Sigmoid colon (tissue), 6 donors: ENCODE measurements at regions not wholly inside any gene's neighbourhood (a gene's known extent, or its start where the extent isn't known, plus 50 kb on each side); places are given as distances from the start of the nearest gene placed in this dataset.

ENCODE experiments used
- DNase-seq: peaks from one replicate; pipeline ENCODE4 v3.0.0-alpha.2; 2019
- H3K27ac ChIP-seq, 4 donors: fragments of 200-600 bp; sonication (generic); one replicate each; pipeline ENCODE4 v1.5.1; 2016 to 2019; ENCODE audit warnings: mild to moderate bottlenecking in 1 of 4
- H3K27me3 ChIP-seq, 3 donors: fragments of 200-600 bp; sonication (generic); one replicate each; pipeline ENCODE4 v1.5.1; 2019; ENCODE audit warnings: mild to moderate bottlenecking in 1 of 3
- H3K36me3 ChIP-seq, 4 donors: fragments of 200-600 bp; sonication (generic); one replicate each; pipeline ENCODE4 v1.5.1; 2016 to 2019
- H3K4me1 ChIP-seq, 4 donors: fragments of 200-600 bp; sonication (generic); one replicate each; pipeline ENCODE4 v1.5.1; 2017 to 2019
- H3K4me3 ChIP-seq, 4 donors: fragments of 200-600 bp; sonication (generic); one replicate each; pipeline ENCODE4 v1.5.1; 2017 to 2019; ENCODE audit warnings: mild to moderate bottlenecking in 2 of 4, moderate library complexity in 1 of 4
- H3K9me3 ChIP-seq, 4 donors: fragments of 200-600 bp in 3 of 4; sonication (generic) in 3 of 4; one replicate each; pipeline versions ENCODE4 v1.5.1 to v1.6.1; 2013 to 2019
- EP300 ChIP-seq, 4 donors: sonication (generic); formaldehyde crosslinking; IDR thresholded peaks; one replicate each; pipeline ENCODE4 v1.6.1; 2017; ENCODE audit warnings: antibody characterized with exemption in 4 of 4
- POLR2A ChIP-seq, 2 donors: fragments of 450-650 bp; IDR thresholded peaks; one replicate each; pipeline ENCODE4 v1.6.1; 2016; ENCODE audit warnings: antibody characterized with exemption in 2 of 2, mild to moderate bottlenecking in 2 of 2, moderate library complexity in 2 of 2
- POLR2AphosphoS5 ChIP-seq, 4 donors: sonication (generic); formaldehyde crosslinking; IDR thresholded peaks; one replicate each; pipeline ENCODE4 v1.6.1; 2017; ENCODE audit warnings: antibody characterized with exemption in 4 of 4
- WGBS, 2 donors: extraction: QIAGEN DNeasy Blood & Tissue Kit; methylation state at CpG; one replicate each; pipeline ENCODE4 v1.1.7; 2013; 5-methylcytosine and 5-hydroxymethylcytosine counted together
- intact Hi-C: fragments of 100-400 bp; cut with DNase I; formaldehyde crosslinking; loops from one replicate; pipeline ENCODE4 v1.15.1; 2023
- TF ChIP-seq, protein P1 (sequence below), 4 experiments: fragments of 450-650 bp in 3 of 4; fragments of 200-600 bp in 1 of 4; IDR thresholded peaks; one replicate each; pipeline ENCODE4 v1.5.1; 2016 to 2019; ENCODE audit warnings: antibody characterized with exemption in 4 of 4, mild to moderate bottlenecking in 3 of 4, moderate library complexity in 2 of 4
- donor health status: healthy with polysubstance abuse.
- donor health status: healthy.

DNA sequence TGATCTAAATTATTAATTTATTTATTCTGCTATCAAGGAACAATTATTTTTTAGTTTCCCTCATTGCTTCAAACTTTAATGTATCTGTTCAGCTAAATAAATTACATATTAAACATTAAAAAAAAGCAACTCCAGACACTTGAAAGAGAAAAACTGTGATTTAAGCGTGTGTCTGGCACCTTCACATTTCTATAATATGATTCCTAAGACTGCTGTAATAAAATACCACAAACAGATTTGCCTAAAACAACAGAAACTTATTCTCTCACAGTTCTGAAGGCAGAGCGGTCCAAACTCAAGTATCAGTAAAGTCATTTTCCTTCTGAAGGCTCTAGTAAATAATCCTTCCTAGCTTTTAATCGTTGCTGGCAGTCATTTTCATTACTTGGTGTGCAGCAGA lies 580.4 kb upstream of the KCND2 start:
- Histone ChIP-seq H3K9me3 (peaks cover 0 to 3% (median 0%) of the 10 kb centered on the region in 4 donors), H3K4me1 (no peaks in the 10 kb centered on the region), H3K4me3 (no peak overlapping the region), H3K27me3 (no peaks in the 10 kb centered on the region), H3K27ac (no peak overlapping the region), H3K36me3 (no peaks in the 10 kb centered on the region)
- intact Hi-C loops, result no loop called here
- WGBS, 2 donors, result 61 to 67% methylated on average over 3 of the region's 3 CpGs
- TF ChIP-seq POLR2AphosphoS5 (IDR thresholded peaks at IDR 0.05) (no peak), EP300 (IDR thresholded peaks at IDR 0.05) (no peak), POLR2A (IDR thresholded peaks at IDR 0.05) (no peak)
- TF ChIP-seq, protein P1, sequence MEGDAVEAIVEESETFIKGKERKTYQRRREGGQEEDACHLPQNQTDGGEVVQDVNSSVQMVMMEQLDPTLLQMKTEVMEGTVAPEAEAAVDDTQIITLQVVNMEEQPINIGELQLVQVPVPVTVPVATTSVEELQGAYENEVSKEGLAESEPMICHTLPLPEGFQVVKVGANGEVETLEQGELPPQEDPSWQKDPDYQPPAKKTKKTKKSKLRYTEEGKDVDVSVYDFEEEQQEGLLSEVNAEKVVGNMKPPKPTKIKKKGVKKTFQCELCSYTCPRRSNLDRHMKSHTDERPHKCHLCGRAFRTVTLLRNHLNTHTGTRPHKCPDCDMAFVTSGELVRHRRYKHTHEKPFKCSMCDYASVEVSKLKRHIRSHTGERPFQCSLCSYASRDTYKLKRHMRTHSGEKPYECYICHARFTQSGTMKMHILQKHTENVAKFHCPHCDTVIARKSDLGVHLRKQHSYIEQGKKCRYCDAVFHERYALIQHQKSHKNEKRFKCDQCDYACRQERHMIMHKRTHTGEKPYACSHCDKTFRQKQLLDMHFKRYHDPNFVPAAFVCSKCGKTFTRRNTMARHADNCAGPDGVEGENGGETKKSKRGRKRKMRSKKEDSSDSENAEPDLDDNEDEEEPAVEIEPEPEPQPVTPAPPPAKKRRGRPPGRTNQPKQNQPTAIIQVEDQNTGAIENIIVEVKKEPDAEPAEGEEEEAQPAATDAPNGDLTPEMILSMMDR (IDR thresholded peaks at IDR 0.05), result no peak
- no peak for DNase-seq

DNA sequence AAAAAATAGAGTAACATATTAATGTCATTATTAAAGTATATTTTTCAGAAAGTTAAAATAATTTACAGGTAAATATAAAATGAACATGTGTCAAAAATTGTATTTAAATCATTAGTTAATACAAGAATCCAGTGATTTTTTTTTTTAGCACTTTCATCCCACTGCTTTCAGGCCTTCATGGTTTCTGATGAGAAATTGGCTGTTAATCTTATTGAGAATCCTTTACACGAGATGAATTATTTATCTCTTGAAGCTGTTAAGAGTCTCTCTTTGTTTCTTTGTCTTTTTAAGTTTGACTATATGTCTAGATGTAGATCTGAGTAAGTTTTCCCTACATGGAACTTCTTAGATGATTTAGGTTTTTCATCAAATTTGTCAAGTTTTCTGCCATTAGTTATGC lies 578.5 kb upstream of the KCND2 start:
- WGBS, 2 donors, result 34 to 57% methylated on average over 1 of the region's 1 CpG
- Histone ChIP-seq H3K9me3 (peaks cover 0 to 3% (median 0%) of the 10 kb centered on the region in 4 donors), H3K27me3 (no peaks in the 10 kb centered on the region), H3K36me3 (no peaks in the 10 kb centered on the region), H3K27ac (no peak overlapping the region), H3K4me3 (no peak overlapping the region), H3K4me1 (no peaks in the 10 kb centered on the region)
- no peak for TF ChIP-seq EP300 (IDR thresholded peaks at IDR 0.05)
- no peak for TF ChIP-seq POLR2AphosphoS5 (IDR thresholded peaks at IDR 0.05)
- TF ChIP-seq POLR2A (IDR thresholded peaks at IDR 0.05), result no peak
- TF ChIP-seq, protein P1 (IDR thresholded peaks at IDR 0.05), result no peak
- no peak for DNase-seq
- intact Hi-C loops, result no loop called here

DNA sequence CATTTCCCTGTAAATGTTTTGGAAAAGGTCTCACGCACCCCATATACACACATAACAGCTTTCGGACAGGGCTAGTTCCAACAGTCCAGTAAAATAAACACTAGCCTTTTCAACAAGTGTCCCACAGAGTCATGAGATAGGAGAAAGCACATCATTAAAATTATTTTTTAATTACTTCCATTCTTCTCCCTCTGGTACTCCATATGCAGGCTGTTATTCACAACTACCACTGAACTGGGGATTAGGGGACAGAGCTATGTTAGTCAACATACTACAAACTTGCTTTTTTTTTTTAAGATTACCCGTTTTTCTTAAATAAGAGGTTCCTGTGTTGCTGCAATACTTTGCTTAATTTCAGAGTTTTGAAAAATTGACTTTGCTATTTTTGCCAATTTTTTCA lies 576.6 kb upstream of the KCND2 start:
- Histone ChIP-seq H3K4me3 (no peak overlapping the region), H3K27ac (no peak overlapping the region), H3K9me3 (peaks cover 0 to 3% (median 0%) of the 10 kb centered on the region in 4 donors), H3K4me1 (no peaks in the 10 kb centered on the region), H3K27me3 (no peaks in the 10 kb centered on the region), H3K36me3 (no peaks in the 10 kb centered on the region)
- TF ChIP-seq POLR2AphosphoS5 (IDR thresholded peaks at IDR 0.05), result no peak
- TF ChIP-seq, protein P1 (IDR thresholded peaks at IDR 0.05), result no peak
- no peak for TF ChIP-seq EP300 (IDR thresholded peaks at IDR 0.05)
- TF ChIP-seq POLR2A (IDR thresholded peaks at IDR 0.05), result no peak
- intact Hi-C loops, result no loop called here
- 79 to 82% methylated on average over 3 of the region's 3 CpGs for whole genome bisulfite sequencing, 2 donors
- no peak for DNase-seq

DNA sequence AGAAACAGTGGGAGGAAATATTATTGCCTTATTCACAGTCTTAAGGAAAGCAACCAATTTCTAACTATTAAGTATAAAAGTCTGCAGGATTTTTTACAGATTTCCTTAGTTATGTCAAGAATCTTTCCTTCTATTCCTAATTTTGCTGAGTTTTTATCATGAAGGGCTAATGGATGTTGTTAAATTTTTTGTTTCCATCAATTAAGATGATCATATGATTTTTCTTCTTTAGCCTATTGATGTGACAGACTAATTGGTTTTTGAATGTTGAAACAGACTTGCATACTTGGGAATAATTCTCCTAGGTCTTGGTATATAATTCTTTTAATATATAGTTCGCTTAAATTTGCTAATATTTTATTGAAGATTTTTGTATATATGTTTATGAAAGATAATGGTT lies 569.1 kb upstream of the KCND2 start:
- no peaks in the 10 kb centered on the region for H3K36me3 ChIP-seq
- DNase-seq, result no peak
- TF ChIP-seq POLR2A (IDR thresholded peaks at IDR 0.05) (no peak), EP300 (IDR thresholded peaks at IDR 0.05) (no peak), POLR2AphosphoS5 (IDR thresholded peaks at IDR 0.05) (no peak)
- TF ChIP-seq, protein P1 (IDR thresholded peaks at IDR 0.05), result no peak
- no peaks in the 10 kb centered on the region for H3K27me3 ChIP-seq
- intact Hi-C loops, result no loop called here
- WGBS, 2 donors, result 83 to 88% methylated on average over 1 of the region's 1 CpG
- H3K27ac ChIP-seq, result no peak overlapping the region
- H3K4me1 ChIP-seq, result no peaks in the 10 kb centered on the region
- H3K9me3 ChIP-seq, result peaks cover 0 to 3% (median 0%) of the 10 kb centered on the region in 4 donors
- no peak overlapping the region for H3K4me3 ChIP-seq

DNA sequence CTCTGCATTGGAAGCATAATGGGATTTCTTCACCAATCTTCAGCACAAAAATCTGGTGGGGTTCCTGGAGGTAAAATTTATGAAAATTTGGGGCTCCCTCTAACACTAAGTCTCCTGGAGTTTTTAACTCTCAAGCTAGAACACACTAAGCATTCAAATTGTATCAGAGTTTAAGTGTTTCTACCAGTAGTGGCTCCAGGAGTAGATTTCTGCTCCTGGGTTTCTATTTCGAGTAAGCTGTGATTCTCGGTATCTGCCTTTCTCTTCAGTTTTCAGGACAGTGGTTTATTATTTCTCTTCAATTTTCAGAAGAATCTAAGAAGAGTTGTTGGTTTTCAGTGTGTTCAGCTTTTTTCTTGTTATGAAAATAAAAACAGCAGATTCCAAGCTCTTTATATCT lies 566.4 kb upstream of the KCND2 start:
- no peaks in the 10 kb centered on the region for H3K27me3 ChIP-seq
- H3K36me3 ChIP-seq, result no peaks in the 10 kb centered on the region
- 90 to 91% methylated on average over 2 of the region's 2 CpGs for WGBS, 2 donors
- no peak overlapping the region for H3K4me3 ChIP-seq
- H3K4me1 ChIP-seq, result no peaks in the 10 kb centered on the region
- TF ChIP-seq EP300 (IDR thresholded peaks at IDR 0.05) (no peak), POLR2AphosphoS5 (IDR thresholded peaks at IDR 0.05) (no peak), POLR2A (IDR thresholded peaks at IDR 0.05) (no peak)
- TF ChIP-seq, protein P1 (IDR thresholded peaks at IDR 0.05), result no peak
- no peak overlapping the region for H3K27ac ChIP-seq
- peaks cover 0 to 3% (median 0%) of the 10 kb centered on the region in 4 donors for H3K9me3 ChIP-seq
- no peak for DNase-seq
- intact Hi-C loops, result no loop called here
